H1 (cell line): ENCODE measurements at regions not wholly inside any gene's neighbourhood (a gene's known extent, or its start where the extent isn't known, plus 50 kb on each side); places are given as distances from the start of the nearest gene placed in this dataset.

Experiments
- CTCF ChIA-PET: fragments of 300-600 bp; sonication (Branson Sonifier 250); formaldehyde crosslinking; loops from one replicate; lab custom pipeline; 2021; ENCODE audit not compliant: partially characterized antibody; lab: Charles Lee
- POLR2A ChIA-PET: fragments of 300-600 bp; sonication (Branson Sonifier 250); formaldehyde crosslinking; loops from one replicate; lab custom pipeline; 2021; ENCODE audit warnings: inconsistent platforms; ENCODE audit not compliant: partially characterized antibody; lab: Charles Lee
- DNase-seq, 2 experiments: peaks; one replicate each; pipeline versions ENCODE4 v3.0.0 to v3.0.0-alpha.2; 2010 to 2022; ENCODE audit warnings: low spot score in 2 of 2, low read depth in 1 of 2, mixed read lengths in 1 of 2
- FAIRE-seq: peaks from 2 replicates; lab custom pipeline; 2011; peaks lifted over from hg19 to GRCh38; lab: Jason Lieb, UNC
- H2AFZ ChIP-seq: 2 replicates; pipeline ENCODE4 v1.8.1; 2012; ENCODE audit warnings: low read length, inconsistent platforms
- H2AK5ac ChIP-seq: 2 replicates; pipeline ENCODE4 v1.6.1; 2013; ENCODE audit warnings: low read depth, low read length
- H2BK120ac ChIP-seq: replicated peaks from 2 replicates; pipeline ENCODE3; 2013; ENCODE audit warnings: low read depth, low read length, inconsistent platforms
- H2BK12ac ChIP-seq: 2 replicates; pipeline ENCODE4 v1.6.1; 2013; ENCODE audit warnings: low read depth, low read length
- H2BK15ac ChIP-seq: 2 replicates; pipeline ENCODE4 v1.6.1; 2013; ENCODE audit warnings: low read length
- H2BK20ac ChIP-seq: 2 replicates; pipeline ENCODE4 v1.6.1; 2013; ENCODE audit warnings: low read length
- H2BK5ac ChIP-seq: 2 replicates; pipeline ENCODE4 v1.6.1; 2013; ENCODE audit warnings: low read depth, low read length
- H3K14ac ChIP-seq: 2 replicates; pipeline ENCODE4 v1.6.1; 2013; ENCODE audit warnings: inconsistent platforms; ENCODE audit not compliant: insufficient read length
- H3K18ac ChIP-seq: 2 replicates; pipeline ENCODE4 v1.6.1; 2013; ENCODE audit warnings: low read length; ENCODE audit errors: extremely low read depth
- H3K23ac ChIP-seq: 2 replicates; pipeline ENCODE4 v1.6.1; 2013; ENCODE audit warnings: inconsistent platforms; ENCODE audit not compliant: insufficient read length
- H3K23me2 ChIP-seq: 2 replicates; pipeline ENCODE4 v1.6.1; 2013; ENCODE audit warnings: low read depth, low read length
- H3K27ac ChIP-seq: 2 replicates; pipeline ENCODE4 v1.6.1; 2011; ENCODE audit warnings: low read depth, low read length, inconsistent platforms
- H3K27me3 ChIP-seq, 4 experiments: replicated peaks in 1 of 4; 1 replicate in 1 of 4; 2 replicates in 3 of 4; pipeline versions ENCODE4 v1.6.1 to v1.8.1; 2011 to 2013; ENCODE audit warnings: low read length in 3 of 4, mild to moderate bottlenecking in 3 of 4, inconsistent platforms in 2 of 4, mixed read lengths in 2 of 4, moderate library complexity in 1 of 4; ENCODE audit not compliant: control insufficient read depth in 3 of 4, insufficient read depth in 3 of 4; ENCODE audit errors: extremely low read depth in 1 of 4
- H3K36me3 ChIP-seq, 4 experiments: 2 replicates each; pipeline versions ENCODE4 v1.6.1 to v1.8.1; 2011 to 2013; ENCODE audit warnings: mild to moderate bottlenecking in 4 of 4, low read length in 3 of 4, moderate library complexity in 2 of 4, control low read depth in 1 of 4, inconsistent platforms in 1 of 4; ENCODE audit not compliant: insufficient read depth in 4 of 4, control insufficient read depth in 2 of 4
- H3K4ac ChIP-seq: replicated peaks from 2 replicates; pipeline ENCODE3; 2013; ENCODE audit warnings: low read length, low read depth, mixed read lengths, inconsistent platforms; ENCODE audit not compliant: insufficient read length
- H3K4me1 ChIP-seq, 4 experiments: replicated peaks in 1 of 4; 1 replicate in 1 of 4; 2 replicates in 3 of 4; pipeline versions ENCODE4 v1.6.1 to v1.8.1; 2011 to 2013; ENCODE audit warnings: low read length in 3 of 4, inconsistent platforms in 2 of 4, mixed read lengths in 1 of 4; ENCODE audit not compliant: insufficient read depth in 4 of 4, control insufficient read depth in 3 of 4
- H3K4me2 ChIP-seq, 2 experiments: 2 replicates each; pipeline versions ENCODE4 v1.6.1 to v1.8.1; 2011 to 2013; ENCODE audit warnings: low read depth in 2 of 2, low read length in 2 of 2, control low read depth in 1 of 2, inconsistent platforms in 1 of 2, mild to moderate bottlenecking in 1 of 2; ENCODE audit not compliant: insufficient read depth in 1 of 2
- H3K4me3 ChIP-seq, 4 experiments: fragments of 200-600, 300-600 bp in 1 of 4; sonication (generic), shearing (Covaris generic), sonication (Bioruptor Twin) in 1 of 4; 2 replicates each; pipeline versions ENCODE4 v1.5.1 to v1.8.1; 2011 to 2016; ENCODE audit warnings: low read length in 4 of 4, low read depth in 3 of 4, control low read depth in 2 of 4, inconsistent platforms in 2 of 4, mild to moderate bottlenecking in 2 of 4, mixed read lengths in 1 of 4, moderate library complexity in 1 of 4; ENCODE audit not compliant: insufficient read depth in 2 of 4; ENCODE audit errors: extremely low read depth in 1 of 4
- H3K56ac ChIP-seq: replicated peaks from 2 replicates; pipeline ENCODE3; 2013; ENCODE audit warnings: low read depth, mild to moderate bottlenecking, mixed read lengths, low read length, inconsistent platforms; ENCODE audit not compliant: insufficient read length
- H3K79me1 ChIP-seq: 2 replicates; pipeline ENCODE4 v1.6.1; 2013; ENCODE audit warnings: low read depth, low read length, control low read depth
- H3K79me2 ChIP-seq, 2 experiments: 2 replicates each; pipeline versions ENCODE4 v1.6.1 to v1.8.1; 2012 to 2013; ENCODE audit warnings: low read length in 2 of 2, mild to moderate bottlenecking in 2 of 2, inconsistent platforms in 1 of 2; ENCODE audit not compliant: insufficient read depth in 2 of 2, control insufficient read depth in 1 of 2
- H3K9ac ChIP-seq, 4 experiments: replicated peaks in 1 of 4; 1 replicate in 1 of 4; 2 replicates in 3 of 4; pipeline versions ENCODE4 v1.6.1 to v1.8.1; 2011 to 2013; ENCODE audit warnings: low read depth in 3 of 4, low read length in 3 of 4, control low read depth in 2 of 4, mild to moderate bottlenecking in 2 of 4, moderate library complexity in 2 of 4, inconsistent platforms in 1 of 4; ENCODE audit errors: extremely low read depth in 1 of 4
- H3K9me3 ChIP-seq, 2 experiments: 2 replicates each; pipeline versions ENCODE4 v1.6.1 to v1.8.1; 2012 to 2013; ENCODE audit warnings: mild to moderate bottlenecking in 2 of 2, moderate library complexity in 2 of 2, control low read depth in 1 of 2, inconsistent platforms in 1 of 2, low read depth in 1 of 2, low read length in 1 of 2, mixed read lengths in 1 of 2; ENCODE audit not compliant: insufficient read depth in 2 of 2
- H4K20me1 ChIP-seq, 2 experiments: replicated peaks in 1 of 2; 2 replicates each; pipeline versions ENCODE3 to v1.8.1; 2011 to 2013; ENCODE audit warnings: inconsistent platforms in 2 of 2, low read length in 2 of 2, mild to moderate bottlenecking in 1 of 2; ENCODE audit not compliant: insufficient read depth in 2 of 2, control insufficient read depth in 1 of 2
- H4K5ac ChIP-seq: 2 replicates; pipeline ENCODE4 v1.6.1; 2013; ENCODE audit warnings: low read length, low read depth, mixed read lengths, inconsistent platforms; ENCODE audit not compliant: insufficient read length
- H4K8ac ChIP-seq: 2 replicates; pipeline ENCODE4 v1.8.0; 2013; ENCODE audit warnings: mild to moderate bottlenecking, moderate library complexity, low read length, inconsistent platforms; ENCODE audit not compliant: insufficient read depth; ENCODE audit errors: extremely low read depth
- H4K91ac ChIP-seq: replicated peaks from 2 replicates; pipeline ENCODE3; 2013; ENCODE audit warnings: low read length, mixed read lengths, inconsistent platforms; ENCODE audit not compliant: insufficient read length
- ATF3 ChIP-seq: IDR thresholded peaks from 2 replicates; pipeline ENCODE4 v1.6.1; 2011; ENCODE audit warnings: low read depth, mild to moderate bottlenecking, low read length; ENCODE audit not compliant: insufficient read depth
- NRF1 ChIP-seq: IDR thresholded peaks from 2 replicates; pipeline ENCODE4 v1.6.1; 2011; ENCODE audit warnings: mild to moderate bottlenecking, low read depth, low read length, improper control_type of control experiment
- RBBP5 ChIP-seq: IDR thresholded peaks from 2 replicates; pipeline ENCODE4 v1.7.1; 2012; ENCODE audit warnings: low read depth, mild to moderate bottlenecking, inconsistent platforms, low read length, moderate library complexity, borderline replicate concordance
- WGBS, 2 experiments: shearing (Covaris generic) in 1 of 2; methylation state at CpG; one replicate each; pipeline versions ENCODE4 v1.1.6 to v1.1.7; 2013 to 2015; ENCODE audit warnings: low lambda C conversion rate in 2 of 2, mixed read lengths in 2 of 2, inconsistent platforms in 1 of 2, low coverage in 1 of 2, missing lambda C conversion rate in 1 of 2; ENCODE audit not compliant: insufficient replicate concordance in 2 of 2, insufficient coverage in 1 of 2, insufficient read length in 1 of 2; ENCODE audit errors: extremely low coverage in 1 of 2, missing lambda C conversion rate in 1 of 2; 5-methylcytosine and 5-hydroxymethylcytosine counted together

- H4K91ac ChIP-seq = no peak overlapping the region
- H3K79me1 ChIP-seq = no peaks in the 10 kb centered on the region
- no peak overlapping the region for H2BK5ac ChIP-seq
- no peak overlapping the region for H2BK20ac ChIP-seq
- H3K9ac ChIP-seq = no peak overlapping the region
- no peak overlapping the region for H3K56ac ChIP-seq
- no peak overlapping the region for H3K27ac ChIP-seq
- H3K36me3 ChIP-seq = no peaks in the 10 kb centered on the region
- H2BK15ac ChIP-seq = no peak overlapping the region
- H3K14ac ChIP-seq = no peak overlapping the region
- POLR2A ChIA-PET = no interaction called here
- H3K9me3 ChIP-seq = no peaks in the 10 kb centered on the region
- WGBS, 2 experiments = 90% methylated on average over 4 of the region's 4 CpGs; no CpG with 5 or more reads in 1 of the 2 experiments
- H2BK120ac ChIP-seq = no peak overlapping the region
- H3K4ac ChIP-seq = no peak overlapping the region
- no peak overlapping the region for H3K4me2 ChIP-seq
- no peak overlapping the region for H3K4me3 ChIP-seq
- DNase-seq (no peak), FAIRE-seq (no peak)
- no peak overlapping the region for H3K18ac ChIP-seq
- no peak overlapping the region for H4K8ac ChIP-seq
- H3K23me2 ChIP-seq = no peaks in the 10 kb centered on the region
- H4K5ac ChIP-seq = no peak overlapping the region
- 0 out of 2 replicates have a peak overlapping the region, but pooled peaks have one; percentile 68 for H2AFZ ChIP-seq
- no peak overlapping the region for H2BK12ac ChIP-seq
- no peaks in the 10 kb centered on the region for H3K27me3 ChIP-seq
- H3K4me1 ChIP-seq = peaks cover 9 to 19% (median 13%) of the 10 kb centered on the region in 4 experiments
- no peak overlapping the region for H3K23ac ChIP-seq
- H4K20me1 ChIP-seq = no peaks in the 10 kb centered on the region
- no peaks in the 10 kb centered on the region for H3K79me2 ChIP-seq
- no peak overlapping the region for H2AK5ac ChIP-seq
- CTCF ChIA-PET = no interaction called here
- no peak for TF ChIP-seq NRF1
- TF ChIP-seq RBBP5 = no peak
- no peak for TF ChIP-seq ATF3
Measured at GRCh38 chr3:194744826-194745225, 59.1 kb downstream of the FAM43A start.
